Upper lobe of right lung (tissue), 1 donor: ENCODE measurements at regions not wholly inside any gene's neighbourhood (a gene's known extent, or its start where the extent isn't known, plus 50 kb on each side); places are given as distances from the start of the nearest gene placed in this dataset.

Experiments
- ATAC-seq: fragments of 200-7000 bp; cut with Tn5 transposase; one replicate; pipeline ENCODE4 v1.9.1; 2020; ENCODE audit warnings: mild to moderate bottlenecking, moderate library complexity
- DNase-seq: peaks from one replicate; pipeline ENCODE4 v3.0.0-alpha.2; 2020
- H3K27ac ChIP-seq: fragments of 200-600 bp; one replicate; pipeline ENCODE4 v1.8.0; 2022
- H3K27me3 ChIP-seq: fragments of 200-600 bp; one replicate; pipeline ENCODE4 v1.8.0; 2022; ENCODE audit warnings: mild to moderate bottlenecking
- H3K36me3 ChIP-seq: fragments of 200-600 bp; one replicate; pipeline ENCODE4 v1.8.0; 2022
- H3K4me1 ChIP-seq: fragments of 200-600 bp; one replicate; pipeline ENCODE4 v1.8.0; 2022
- H3K4me3 ChIP-seq: fragments of 200-600 bp; one replicate; pipeline ENCODE4 v1.8.0; 2022; ENCODE audit warnings: mild to moderate bottlenecking
- H3K9me3 ChIP-seq: fragments of 200-600 bp; one replicate; pipeline ENCODE4 v1.8.0; 2022
- intact Hi-C: fragments of 100-400 bp; cut with DNase I; formaldehyde crosslinking; loops from one replicate; pipeline ENCODE4 v1.11.0; 2022
- TF ChIP-seq, protein P1 (sequence below): fragments of 200-600 bp; IDR thresholded peaks from one replicate; pipeline ENCODE4 v1.8.0; 2022; ENCODE audit warnings: antibody characterized with exemption
- donor health status: DM: no; HTN: yes; CAD: no; lungs with severe emphysema.

- Histone ChIP-seq H3K27ac (no peak overlapping the region), H3K27me3 (no peaks in the 10 kb centered on the region), H3K9me3 (no peaks in the 10 kb centered on the region), H3K4me1 (no peaks in the 10 kb centered on the region), H3K4me3 (no peak overlapping the region), H3K36me3 (no peaks in the 10 kb centered on the region)
- TF ChIP-seq, protein P1, sequence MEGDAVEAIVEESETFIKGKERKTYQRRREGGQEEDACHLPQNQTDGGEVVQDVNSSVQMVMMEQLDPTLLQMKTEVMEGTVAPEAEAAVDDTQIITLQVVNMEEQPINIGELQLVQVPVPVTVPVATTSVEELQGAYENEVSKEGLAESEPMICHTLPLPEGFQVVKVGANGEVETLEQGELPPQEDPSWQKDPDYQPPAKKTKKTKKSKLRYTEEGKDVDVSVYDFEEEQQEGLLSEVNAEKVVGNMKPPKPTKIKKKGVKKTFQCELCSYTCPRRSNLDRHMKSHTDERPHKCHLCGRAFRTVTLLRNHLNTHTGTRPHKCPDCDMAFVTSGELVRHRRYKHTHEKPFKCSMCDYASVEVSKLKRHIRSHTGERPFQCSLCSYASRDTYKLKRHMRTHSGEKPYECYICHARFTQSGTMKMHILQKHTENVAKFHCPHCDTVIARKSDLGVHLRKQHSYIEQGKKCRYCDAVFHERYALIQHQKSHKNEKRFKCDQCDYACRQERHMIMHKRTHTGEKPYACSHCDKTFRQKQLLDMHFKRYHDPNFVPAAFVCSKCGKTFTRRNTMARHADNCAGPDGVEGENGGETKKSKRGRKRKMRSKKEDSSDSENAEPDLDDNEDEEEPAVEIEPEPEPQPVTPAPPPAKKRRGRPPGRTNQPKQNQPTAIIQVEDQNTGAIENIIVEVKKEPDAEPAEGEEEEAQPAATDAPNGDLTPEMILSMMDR: no peak
- intact Hi-C loops: no loop called here
- ATAC-seq (no peak), DNase-seq (no peak)
These were observed 342.9 kb upstream of the DPH6 start for GRCh38 chr15:35888815-35889214.

DNA sequence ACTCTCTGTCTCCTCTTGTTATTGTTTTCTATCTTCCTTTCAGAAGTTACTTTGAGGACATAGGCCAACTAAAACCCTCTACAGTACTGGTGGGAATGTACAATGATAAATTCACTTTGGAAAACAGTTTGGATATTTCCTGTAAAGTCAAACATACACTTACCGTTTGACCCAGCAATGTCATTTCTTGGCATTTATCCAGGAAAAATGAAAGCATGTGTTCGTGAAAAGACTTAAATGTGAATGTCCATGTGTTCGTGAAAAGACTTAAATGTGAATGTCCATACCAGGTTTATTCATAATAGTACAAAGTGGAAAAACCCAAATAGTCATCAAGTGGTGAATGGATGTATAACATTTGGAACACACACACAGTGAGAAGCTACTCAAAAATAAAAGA lies 361.5 kb upstream of the DPH6 start:
- DNase-seq (no peak), ATAC-seq (no peak)
- intact Hi-C loops: no loop called here
- H3K27me3 ChIP-seq: no peaks in the 10 kb centered on the region
- TF ChIP-seq, protein P1: no peak
- H3K9me3 ChIP-seq: no peaks in the 10 kb centered on the region
- no peak overlapping the region for H3K27ac ChIP-seq
- no peaks in the 10 kb centered on the region for H3K4me1 ChIP-seq
- no peak overlapping the region for H3K4me3 ChIP-seq
- H3K36me3 ChIP-seq: no peaks in the 10 kb centered on the region

- DNase-seq: no peak
- no peak overlapping the region for H3K4me3 ChIP-seq
- H3K27ac ChIP-seq: no peak overlapping the region
- no peaks in the 10 kb centered on the region for H3K4me1 ChIP-seq
- no peaks in the 10 kb centered on the region for H3K27me3 ChIP-seq
- TF ChIP-seq, protein P1: no peak
- intact Hi-C loops: no loop called here
- no peaks in the 10 kb centered on the region for H3K36me3 ChIP-seq
- H3K9me3 ChIP-seq: no peaks in the 10 kb centered on the region
- ATAC-seq: no peak
These were observed 363.4 kb upstream of the DPH6 start for GRCh38 chr15:35909414-35909813.

- DNase-seq: no peak
- TF ChIP-seq, protein P1: no peak
- Histone ChIP-seq H3K4me3 (no peak overlapping the region), H3K9me3 (no peaks in the 10 kb centered on the region), H3K4me1 (no peaks in the 10 kb centered on the region), H3K36me3 (no peaks in the 10 kb centered on the region), H3K27ac (no peak overlapping the region), H3K27me3 (no peaks in the 10 kb centered on the region)
- intact Hi-C loops: no loop called here
- ATAC-seq: no peak
These were observed 364.3 kb upstream of the DPH6 start for GRCh38 chr15:35910227-35910626.

DNA sequence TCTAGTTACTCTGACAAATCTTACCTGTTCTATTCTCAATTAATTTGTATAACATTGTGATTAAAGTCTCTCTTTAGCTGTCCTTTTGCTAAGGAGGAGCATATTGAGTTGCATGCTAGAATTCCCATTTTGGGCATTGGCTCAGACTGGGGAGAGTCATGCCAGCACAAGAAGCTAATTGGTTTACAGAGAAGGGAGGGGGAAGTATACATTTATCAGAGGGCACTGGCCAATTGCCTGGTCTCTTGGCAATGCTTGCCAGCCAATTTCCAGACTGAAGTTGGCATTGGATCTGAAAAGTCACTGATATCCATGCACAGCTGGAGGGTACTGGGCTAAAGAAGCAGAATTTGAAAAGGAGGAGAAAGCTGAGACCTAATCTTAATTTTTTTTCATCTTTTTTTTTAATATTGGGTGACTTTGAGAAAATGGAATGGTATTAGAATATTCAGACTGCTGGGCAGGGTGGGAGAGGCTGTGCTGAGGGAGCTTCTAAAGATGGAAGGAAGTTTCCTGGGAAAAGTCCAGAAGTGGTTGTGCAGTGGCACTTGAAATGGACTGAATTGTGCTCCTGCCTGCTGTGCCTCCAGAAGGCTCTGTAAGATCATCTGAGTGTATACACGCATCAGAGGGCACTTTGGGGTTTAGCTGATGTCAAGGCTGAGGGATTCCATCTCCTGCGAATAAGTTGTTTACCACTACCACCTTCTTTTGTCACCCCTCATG lies 365.2 kb upstream of the DPH6 start:
- TF ChIP-seq, protein P1: no peak
- H3K9me3 ChIP-seq: no peaks in the 10 kb centered on the region
- H3K4me1 ChIP-seq: no peaks in the 10 kb centered on the region
- H3K27ac ChIP-seq: no peak overlapping the region
- ATAC-seq (no peak), DNase-seq (no peak)
- intact Hi-C loops: no loop called here
- no peaks in the 10 kb centered on the region for H3K27me3 ChIP-seq
- no peak overlapping the region for H3K4me3 ChIP-seq
- no peaks in the 10 kb centered on the region for H3K36me3 ChIP-seq

- Histone ChIP-seq H3K9me3 (no peaks in the 10 kb centered on the region), H3K27me3 (no peaks in the 10 kb centered on the region), H3K36me3 (no peaks in the 10 kb centered on the region), H3K4me1 (no peaks in the 10 kb centered on the region), H3K4me3 (no peak overlapping the region), H3K27ac (no peak overlapping the region)
- DNase-seq (no peak), ATAC-seq (no peak)
- intact Hi-C loops: no loop called here
- TF ChIP-seq, protein P1: no peak
These were observed 366.2 kb upstream of the DPH6 start for GRCh38 chr15:35912196-35912595.
